H9 (cell line): ENCODE measurements at regions not wholly inside any gene's neighbourhood (a gene's known extent, or its start where the extent isn't known, plus 50 kb on each side); places are given as distances from the start of the nearest gene placed in this dataset.

ENCODE experiments used
- DNase-seq: peaks from one replicate; pipeline ENCODE4 v3.0.0-alpha.2; 2017
- H2AFZ ChIP-seq: one replicate; pipeline ENCODE4 v1.6.1; 2013; ENCODE audit warnings: mild to moderate bottlenecking, low read length, control low read depth, moderate library complexity
- H2AK5ac ChIP-seq: 2 replicates; pipeline ENCODE4 v1.6.1; 2013; ENCODE audit warnings: low read length, control low read depth, mixed read lengths; ENCODE audit not compliant: insufficient read length
- H2BK120ac ChIP-seq: one replicate; pipeline ENCODE4 v1.6.1; 2013; ENCODE audit warnings: low read depth, mild to moderate bottlenecking, low read length, control low read depth, inconsistent platforms; ENCODE audit not compliant: poor library complexity, severe bottlenecking
- H2BK12ac ChIP-seq: 2 replicates; pipeline ENCODE4 v1.6.1; 2013; ENCODE audit warnings: low read length, control low read depth, mixed read lengths, low read depth; ENCODE audit not compliant: insufficient read length
- H2BK15ac ChIP-seq: 2 replicates; pipeline ENCODE4 v1.6.1; 2013; ENCODE audit warnings: low read depth, low read length, control low read depth
- H2BK20ac ChIP-seq: one replicate; pipeline ENCODE4 v1.6.1; 2013; ENCODE audit warnings: low read depth, mild to moderate bottlenecking, low read length, control low read depth, inconsistent platforms; ENCODE audit not compliant: poor library complexity, severe bottlenecking
- H2BK5ac ChIP-seq: 2 replicates; pipeline ENCODE4 v1.6.1; 2013; ENCODE audit warnings: low read length, control low read depth, mixed read lengths; ENCODE audit not compliant: insufficient read length
- H3K14ac ChIP-seq: 2 replicates; pipeline ENCODE4 v1.6.1; 2013; ENCODE audit warnings: low read length, control low read depth; ENCODE audit not compliant: insufficient read depth
- H3K18ac ChIP-seq: 2 replicates; pipeline ENCODE4 v1.6.1; 2013; ENCODE audit warnings: low read depth, mild to moderate bottlenecking, mixed read lengths, low read length, control low read depth; ENCODE audit not compliant: insufficient read length
- H3K23ac ChIP-seq: 2 replicates; pipeline ENCODE4 v1.6.1; 2013; ENCODE audit warnings: low read length, control low read depth, mixed read lengths, low read depth; ENCODE audit not compliant: insufficient read length
- H3K23me2 ChIP-seq: 2 replicates; pipeline ENCODE4 v1.6.1; 2013; ENCODE audit warnings: low read depth, mild to moderate bottlenecking, mixed read lengths, low read length, control low read depth; ENCODE audit not compliant: insufficient read length, poor library complexity, severe bottlenecking
- H3K27ac ChIP-seq: 2 replicates; pipeline ENCODE4 v1.5.1; 2013; ENCODE audit warnings: low read length, control low read depth, mixed read lengths, low read depth; ENCODE audit not compliant: insufficient read length
- H3K27me3 ChIP-seq: 2 replicates; pipeline ENCODE4 v1.6.1; 2013; ENCODE audit warnings: low read length, control low read depth, inconsistent platforms; ENCODE audit not compliant: insufficient read depth
- H3K4ac ChIP-seq: 2 replicates; pipeline ENCODE4 v1.6.1; 2013; ENCODE audit warnings: low read depth, mild to moderate bottlenecking, control low read depth, inconsistent platforms, low read length, moderate library complexity
- H3K4me1 ChIP-seq: 2 replicates; pipeline ENCODE4 v1.6.1; 2013; ENCODE audit warnings: low read length, control low read depth, inconsistent platforms; ENCODE audit not compliant: insufficient read depth
- H3K4me2 ChIP-seq: 2 replicates; pipeline ENCODE4 v1.6.1; 2013; ENCODE audit warnings: low read length, control low read depth, mixed read lengths; ENCODE audit not compliant: insufficient read length, insufficient read depth
- H3K56ac ChIP-seq: 2 replicates; pipeline ENCODE4 v1.6.1; 2013; ENCODE audit warnings: low read depth, mild to moderate bottlenecking, mixed read lengths, low read length, control low read depth; ENCODE audit not compliant: insufficient read length
- H3K79me1 ChIP-seq: 2 replicates; pipeline ENCODE4 v1.6.1; 2013; ENCODE audit warnings: low read depth, mild to moderate bottlenecking, moderate library complexity, low read length, control low read depth, inconsistent platforms; ENCODE audit not compliant: insufficient read depth, poor library complexity, severe bottlenecking
- H3K79me2 ChIP-seq: 2 replicates; pipeline ENCODE4 v1.6.1; 2013; ENCODE audit warnings: low read length, control low read depth, inconsistent platforms; ENCODE audit not compliant: insufficient read depth
- H3K9ac ChIP-seq: 2 replicates; pipeline ENCODE4 v1.6.1; 2013; ENCODE audit warnings: low read length, control low read depth, mixed read lengths; ENCODE audit not compliant: insufficient read length; ENCODE audit errors: extremely low read depth
- H3K9me3 ChIP-seq: one replicate; pipeline ENCODE4 v1.6.1; 2013; ENCODE audit warnings: low read depth, low read length, inconsistent platforms; ENCODE audit not compliant: control insufficient read depth
- H3T11ph ChIP-seq: one replicate; pipeline ENCODE4 v1.6.1; 2013; ENCODE audit warnings: mild to moderate bottlenecking, low read length, control low read depth, inconsistent platforms
- H4K20me1 ChIP-seq: one replicate; pipeline ENCODE4 v1.6.1; 2013; ENCODE audit not compliant: control insufficient read depth, insufficient read length, insufficient read depth
- H4K5ac ChIP-seq: 2 replicates; pipeline ENCODE4 v1.6.1; 2013; ENCODE audit warnings: low read depth, mild to moderate bottlenecking, mixed read lengths, low read length, control low read depth; ENCODE audit not compliant: insufficient read length
- H4K8ac ChIP-seq: replicated peaks from 2 replicates; pipeline ENCODE4 v1.6.1; 2013; ENCODE audit warnings: low read length, control low read depth, mixed read lengths, low read depth; ENCODE audit not compliant: insufficient read length
- H4K91ac ChIP-seq: 2 replicates; pipeline ENCODE4 v1.6.1; 2013; ENCODE audit warnings: low read depth, mild to moderate bottlenecking, moderate library complexity, mixed read lengths, low read length, control low read depth; ENCODE audit not compliant: insufficient read length
- H3K27ac Mint-ChIP-seq, 3 experiments: 2 replicates in 2 of 3; 3 replicates in 1 of 3; pipeline ENCODE4 v1.8.0; 2020 to 2021; ENCODE audit warnings: mixed read lengths in 3 of 3, mild to moderate bottlenecking in 1 of 3, moderate library complexity in 1 of 3
- H3K27me3 Mint-ChIP-seq: 2 replicates; pipeline ENCODE4 v1.8.0; 2021; ENCODE audit warnings: low read depth, mild to moderate bottlenecking, moderate library complexity, mixed read lengths
- H3K36me3 Mint-ChIP-seq, 3 experiments: 2 replicates in 2 of 3; 3 replicates in 1 of 3; pipeline ENCODE4 v1.8.0; 2020 to 2021; ENCODE audit warnings: low read depth in 3 of 3, mixed read lengths in 3 of 3; ENCODE audit not compliant: insufficient read depth in 1 of 3
- H3K4me1 Mint-ChIP-seq, 2 experiments: 2 replicates each; pipeline ENCODE4 v1.8.0; 2020; ENCODE audit warnings: mixed read lengths in 2 of 2
- H3K4me3 Mint-ChIP-seq, 2 experiments: 2 replicates in 1 of 2; 3 replicates in 1 of 2; pipeline ENCODE4 v1.8.0; 2020 to 2021; ENCODE audit warnings: mild to moderate bottlenecking in 2 of 2, mixed read lengths in 2 of 2, moderate library complexity in 1 of 2
- H3K9me3 Mint-ChIP-seq, 2 experiments: 2 replicates in 1 of 2; 3 replicates in 1 of 2; pipeline ENCODE4 v1.8.0; 2020; ENCODE audit warnings: mild to moderate bottlenecking in 2 of 2, mixed read lengths in 2 of 2, moderate library complexity in 1 of 2
- TF ChIP-seq, protein P1 (sequence below): fragments of 200-600 bp; sonication (generic); conservative IDR thresholded peaks from 3 replicates; pipeline ENCODE4 v1.8.0; 2021; ENCODE audit warnings: antibody characterized with exemption, mild to moderate bottlenecking

DNA sequence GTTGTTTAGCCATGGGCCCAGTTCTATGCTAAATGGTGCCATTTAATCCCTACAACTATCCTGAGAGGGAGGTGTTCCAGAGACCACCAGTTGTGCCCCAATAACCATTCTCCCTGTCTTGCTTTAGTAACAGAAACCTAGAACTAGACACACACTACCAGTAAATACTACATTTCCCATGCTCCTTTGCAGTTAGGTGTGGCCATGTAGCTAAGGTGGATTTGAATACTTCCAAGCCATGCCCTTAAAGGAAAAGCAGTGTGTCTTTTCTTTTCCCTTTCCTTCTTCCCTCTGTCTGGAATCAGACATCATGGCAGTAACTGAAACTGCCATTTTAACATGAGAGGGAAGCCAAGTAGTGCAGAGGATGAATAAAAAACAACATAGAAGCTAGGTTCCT lies 90.9 kb upstream of the TMEM33 start:
- TF ChIP-seq, protein P1, sequence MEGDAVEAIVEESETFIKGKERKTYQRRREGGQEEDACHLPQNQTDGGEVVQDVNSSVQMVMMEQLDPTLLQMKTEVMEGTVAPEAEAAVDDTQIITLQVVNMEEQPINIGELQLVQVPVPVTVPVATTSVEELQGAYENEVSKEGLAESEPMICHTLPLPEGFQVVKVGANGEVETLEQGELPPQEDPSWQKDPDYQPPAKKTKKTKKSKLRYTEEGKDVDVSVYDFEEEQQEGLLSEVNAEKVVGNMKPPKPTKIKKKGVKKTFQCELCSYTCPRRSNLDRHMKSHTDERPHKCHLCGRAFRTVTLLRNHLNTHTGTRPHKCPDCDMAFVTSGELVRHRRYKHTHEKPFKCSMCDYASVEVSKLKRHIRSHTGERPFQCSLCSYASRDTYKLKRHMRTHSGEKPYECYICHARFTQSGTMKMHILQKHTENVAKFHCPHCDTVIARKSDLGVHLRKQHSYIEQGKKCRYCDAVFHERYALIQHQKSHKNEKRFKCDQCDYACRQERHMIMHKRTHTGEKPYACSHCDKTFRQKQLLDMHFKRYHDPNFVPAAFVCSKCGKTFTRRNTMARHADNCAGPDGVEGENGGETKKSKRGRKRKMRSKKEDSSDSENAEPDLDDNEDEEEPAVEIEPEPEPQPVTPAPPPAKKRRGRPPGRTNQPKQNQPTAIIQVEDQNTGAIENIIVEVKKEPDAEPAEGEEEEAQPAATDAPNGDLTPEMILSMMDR, result no peak
- Histone ChIP-seq H3K79me2 (no peaks in the 10 kb centered on the region), H3K23me2 (no peaks in the 10 kb centered on the region), H3K4me2 (no peak overlapping the region), H3K4me1 (no peaks in the 10 kb centered on the region), H2BK5ac (no peak overlapping the region), H2AK5ac (no peak overlapping the region), H3K27ac (no peak overlapping the region), H3K18ac (no peak overlapping the region), H2BK15ac (no peak overlapping the region), H3K23ac (no peak overlapping the region), H4K91ac (no peak overlapping the region), H2BK20ac (no peak overlapping the region), H3K4ac (no peak overlapping the region), H4K8ac (no peak overlapping the region), H4K5ac (no peak overlapping the region), H3T11ph (no peak overlapping the region), H3K14ac (no peak overlapping the region), H4K20me1 (no peaks in the 10 kb centered on the region), H2BK120ac (no peak overlapping the region), H3K9ac (no peak overlapping the region), H3K9me3 (no peaks in the 10 kb centered on the region), H2AFZ (no peak overlapping the region), H3K79me1 (no peaks in the 10 kb centered on the region), H3K56ac (no peak overlapping the region), H3K27me3 (no peaks in the 10 kb centered on the region), H2BK12ac (no peak overlapping the region)
- H3K4me1 Mint-ChIP-seq, result no peaks in the 10 kb centered on the region; a peak in 1 of 4 replicates
- no peak overlapping the region for H3K27ac Mint-ChIP-seq
- H3K9me3 Mint-ChIP-seq, result no peaks in the 10 kb centered on the region
- no peak overlapping the region for H3K4me3 Mint-ChIP-seq
- no peak for DNase-seq
- H3K27me3 Mint-ChIP-seq, result peaks cover 28% of the 10 kb centered on the region
- H3K36me3 Mint-ChIP-seq, result no peaks in the 10 kb centered on the region
